ENCODE measurements at regions not wholly inside any gene's neighbourhood (a gene's known extent, or its start where the extent isn't known, plus 50 kb on each side); places are given as distances from the start of the nearest gene placed in this dataset.

DNA sequence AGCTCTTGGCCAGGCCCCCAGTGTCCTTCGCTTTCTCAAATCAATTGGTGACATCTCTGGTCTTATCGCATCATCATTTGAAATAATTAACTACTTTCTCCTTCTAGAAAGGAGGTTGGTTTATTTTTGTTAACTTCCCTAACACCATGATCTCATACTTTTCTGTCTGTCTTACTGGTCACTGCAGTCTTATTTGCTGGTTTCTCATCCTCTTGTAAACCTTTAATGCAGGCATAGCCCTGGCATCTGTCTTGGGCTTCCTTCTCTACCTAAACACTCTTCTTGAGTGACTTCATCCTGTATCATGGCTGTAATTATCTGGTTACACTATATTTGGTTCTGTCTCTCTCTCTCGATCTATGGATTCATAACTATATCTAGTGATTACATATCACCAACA, 152.8 kb downstream of the CYSLTR2 start:
- DNase-seq (ENCODE audit: extremely low spot score, unreplicated experiment) = no peak
- Mint-ChIP-seq H3K9me3 (no peaks in the 10 kb centered on the region), H3K27ac (no peak overlapping the region), H3K36me3 (no peaks in the 10 kb centered on the region), H3K4me3 (no peak overlapping the region), H3K4me1 (ENCODE audit: unreplicated experiment) (no peaks in the 10 kb centered on the region), H3K27me3 (peaks cover 3% of the 10 kb centered on the region)
- TF ChIP-seq, protein P1, sequence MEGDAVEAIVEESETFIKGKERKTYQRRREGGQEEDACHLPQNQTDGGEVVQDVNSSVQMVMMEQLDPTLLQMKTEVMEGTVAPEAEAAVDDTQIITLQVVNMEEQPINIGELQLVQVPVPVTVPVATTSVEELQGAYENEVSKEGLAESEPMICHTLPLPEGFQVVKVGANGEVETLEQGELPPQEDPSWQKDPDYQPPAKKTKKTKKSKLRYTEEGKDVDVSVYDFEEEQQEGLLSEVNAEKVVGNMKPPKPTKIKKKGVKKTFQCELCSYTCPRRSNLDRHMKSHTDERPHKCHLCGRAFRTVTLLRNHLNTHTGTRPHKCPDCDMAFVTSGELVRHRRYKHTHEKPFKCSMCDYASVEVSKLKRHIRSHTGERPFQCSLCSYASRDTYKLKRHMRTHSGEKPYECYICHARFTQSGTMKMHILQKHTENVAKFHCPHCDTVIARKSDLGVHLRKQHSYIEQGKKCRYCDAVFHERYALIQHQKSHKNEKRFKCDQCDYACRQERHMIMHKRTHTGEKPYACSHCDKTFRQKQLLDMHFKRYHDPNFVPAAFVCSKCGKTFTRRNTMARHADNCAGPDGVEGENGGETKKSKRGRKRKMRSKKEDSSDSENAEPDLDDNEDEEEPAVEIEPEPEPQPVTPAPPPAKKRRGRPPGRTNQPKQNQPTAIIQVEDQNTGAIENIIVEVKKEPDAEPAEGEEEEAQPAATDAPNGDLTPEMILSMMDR (conservative IDR thresholded peaks at IDR 0.05) = no peak

DNA sequence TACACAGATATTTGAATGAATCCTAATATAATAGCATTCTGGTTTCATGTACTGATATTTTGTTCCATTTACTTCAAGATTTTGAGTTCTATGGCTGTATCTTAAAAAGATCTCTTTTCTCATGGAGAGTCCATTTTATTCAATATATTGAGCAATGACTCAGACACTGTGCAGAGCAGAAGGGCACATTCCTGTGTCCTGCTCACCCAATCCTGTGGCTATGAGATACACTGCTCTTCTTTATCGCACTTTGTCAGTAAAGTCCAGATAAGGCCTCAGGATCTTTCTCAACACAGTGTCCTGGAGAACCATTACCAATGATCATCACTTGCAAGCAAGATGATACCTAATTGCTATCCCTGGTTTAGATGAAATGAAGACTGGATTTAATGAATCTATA, 155.0 kb downstream of the CYSLTR2 start:
- Mint-ChIP-seq H3K9me3 (no peaks in the 10 kb centered on the region), H3K4me3 (no peak overlapping the region), H3K36me3 (no peaks in the 10 kb centered on the region), H3K27ac (no peak overlapping the region), H3K4me1 (ENCODE audit: unreplicated experiment) (no peaks in the 10 kb centered on the region), H3K27me3 (peaks cover 3% of the 10 kb centered on the region)
- no peak for DNase-seq (ENCODE audit: extremely low spot score, unreplicated experiment)
- TF ChIP-seq, protein P1 (conservative IDR thresholded peaks at IDR 0.05) = no peak

DNA sequence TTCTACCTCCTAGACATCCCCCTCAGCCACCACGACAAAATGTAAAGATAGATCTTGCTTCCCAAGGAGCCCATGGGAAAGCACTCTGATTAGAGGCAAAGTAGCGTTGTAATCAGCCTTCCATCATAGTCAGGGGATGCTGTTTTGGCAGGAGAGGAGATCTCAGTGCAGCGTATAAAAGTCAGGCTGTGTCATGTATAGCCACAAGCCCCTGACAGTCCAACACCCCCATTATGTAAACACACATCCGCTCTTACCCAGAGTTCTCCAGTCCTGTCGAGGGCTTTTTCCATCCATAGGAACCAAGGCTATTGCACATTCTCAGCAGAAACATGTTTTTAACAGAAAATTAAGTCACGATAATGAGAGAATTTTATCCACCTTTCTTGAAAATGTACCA, 156.3 kb downstream of the CYSLTR2 start:
- no peak overlapping the region for H3K4me3 Mint-ChIP-seq
- H3K36me3 Mint-ChIP-seq = no peaks in the 10 kb centered on the region
- no peaks in the 10 kb centered on the region for H3K27me3 Mint-ChIP-seq
- no peaks in the 10 kb centered on the region for H3K4me1 Mint-ChIP-seq (ENCODE audit: unreplicated experiment)
- no peaks in the 10 kb centered on the region for H3K9me3 Mint-ChIP-seq
- TF ChIP-seq, protein P1 (conservative IDR thresholded peaks at IDR 0.05) = no peak
- H3K27ac Mint-ChIP-seq = no peak overlapping the region
- no peak for DNase-seq (ENCODE audit: extremely low spot score, unreplicated experiment)

DNA sequence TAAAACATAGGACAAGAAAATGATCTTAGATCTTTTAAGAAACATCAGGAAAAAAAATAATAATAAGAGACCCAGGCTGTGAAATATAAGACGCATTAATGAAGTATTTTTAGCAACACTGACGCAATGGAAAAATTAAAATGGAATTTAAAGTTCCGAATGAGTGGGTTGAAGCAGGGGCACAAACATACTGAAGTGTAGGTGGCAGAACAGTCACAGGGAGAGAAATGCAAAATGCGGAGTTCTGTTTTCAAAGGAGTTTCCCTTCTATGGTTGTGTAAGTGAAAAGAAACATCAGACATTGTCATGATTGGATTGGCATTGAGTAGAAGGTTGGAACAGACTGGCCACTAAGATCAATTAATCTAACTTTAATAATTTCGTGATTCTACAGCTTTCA, 159.8 kb downstream of the CYSLTR2 start:
- no peak for DNase-seq (ENCODE audit: extremely low spot score, unreplicated experiment)
- TF ChIP-seq, protein P1 (conservative IDR thresholded peaks at IDR 0.05) = no peak
- Mint-ChIP-seq H3K36me3 (no peaks in the 10 kb centered on the region), H3K4me1 (ENCODE audit: unreplicated experiment) (peaks cover 4% of the 10 kb centered on the region), H3K9me3 (no peaks in the 10 kb centered on the region), H3K27me3 (no peaks in the 10 kb centered on the region), H3K27ac (no peak overlapping the region), H3K4me3 (no peak overlapping the region)

DNA sequence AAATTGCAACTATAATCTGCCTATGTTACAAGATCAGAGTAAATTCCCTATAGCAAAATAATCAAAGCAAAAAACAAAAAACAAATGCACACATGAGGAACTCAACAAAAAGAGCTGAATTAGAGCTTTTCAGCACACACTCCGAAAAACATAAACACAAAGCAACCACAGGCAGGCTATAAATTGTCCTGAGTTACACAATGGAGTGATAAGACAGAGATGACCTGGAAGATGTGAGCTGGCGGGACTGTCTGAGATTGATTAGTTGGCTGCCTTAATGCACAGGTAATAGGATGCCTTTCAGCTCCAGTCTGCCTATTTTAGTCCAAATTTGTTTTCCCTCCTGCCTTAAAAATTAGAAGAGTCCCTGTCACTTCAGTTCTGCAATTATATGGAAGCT, 159.0 kb upstream of the FNDC3A start:
- Mint-ChIP-seq H3K4me3 (no peak overlapping the region), H3K9me3 (no peaks in the 10 kb centered on the region), H3K27ac (no peak overlapping the region), H3K36me3 (no peaks in the 10 kb centered on the region), H3K27me3 (no peaks in the 10 kb centered on the region), H3K4me1 (ENCODE audit: unreplicated experiment) (peaks cover 6% of the 10 kb centered on the region)
- TF ChIP-seq, protein P1 (conservative IDR thresholded peaks at IDR 0.05) = no peak
- DNase-seq (ENCODE audit: extremely low spot score, unreplicated experiment) = no peak

DNA sequence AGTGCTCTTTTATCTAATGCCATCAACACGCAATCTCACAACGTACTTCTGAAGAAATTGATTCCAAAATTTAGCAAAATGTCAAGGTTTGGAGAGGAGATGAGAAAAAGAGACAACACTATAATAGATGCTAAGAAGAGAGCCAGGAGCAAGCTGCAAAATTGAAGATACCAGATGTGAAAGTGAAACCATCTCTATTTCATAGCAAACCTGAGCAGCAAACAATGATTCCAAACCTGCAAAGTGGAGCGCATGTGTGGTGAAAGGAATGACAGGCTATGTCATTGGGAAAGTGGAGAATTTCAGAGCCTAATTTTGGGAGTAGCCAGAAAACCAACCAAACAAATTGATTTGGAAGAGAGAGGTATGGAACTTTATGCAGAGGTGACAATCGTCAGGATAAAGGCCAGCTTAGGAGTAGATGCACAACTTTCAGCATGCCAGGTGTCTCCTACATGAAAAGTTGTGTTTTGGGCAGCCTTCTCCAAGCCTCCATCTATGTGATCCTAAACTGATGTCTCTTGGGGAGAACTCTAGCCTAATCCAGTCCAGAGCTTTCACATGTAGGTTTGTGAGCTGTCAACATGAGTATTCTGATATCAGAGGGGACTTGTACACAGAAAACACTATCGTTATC, 158.4 kb upstream of the FNDC3A start:
- H3K27ac Mint-ChIP-seq = no peak overlapping the region
- H3K4me3 Mint-ChIP-seq = no peak overlapping the region
- no peak for DNase-seq (ENCODE audit: extremely low spot score, unreplicated experiment)

More for the DNA sequence above, 158.4 kb upstream of the FNDC3A start:
- TF ChIP-seq, protein P1 (conservative IDR thresholded peaks at IDR 0.05) = no peak
- Mint-ChIP-seq H3K4me1 (ENCODE audit: unreplicated experiment) (peaks cover 6% of the 10 kb centered on the region), H3K27me3 (no peaks in the 10 kb centered on the region), H3K36me3 (no peaks in the 10 kb centered on the region), H3K9me3 (no peaks in the 10 kb centered on the region)
